Caco-2 (cell line): ENCODE measurements at regions not wholly inside any gene's neighbourhood (a gene's known extent, or its start where the extent isn't known, plus 50 kb on each side); places are given as distances from the start of the nearest gene placed in this dataset.

ENCODE experiments used
- BruUV-seq: library from RNA; stranded (reverse); fragments of 400-500 nt; replicated peaks from 2 replicates; lab custom pipeline; 2021; lab: Mats Ljungman, UMichigan
- CTCF ChIA-PET: fragments of 300-600 bp; sonication (Branson Sonifier 250); formaldehyde crosslinking; loops from one replicate; lab custom pipeline; 2022; ENCODE audit warnings: antibody characterized with exemption; lab: Charles Lee
- POLR2A ChIA-PET: fragments of 300-600 bp; sonication (Branson Sonifier 250); formaldehyde crosslinking; loops from one replicate; lab custom pipeline; 2022; ENCODE audit warnings: antibody characterized with exemption; lab: Charles Lee
- DNase-seq, 2 experiments: peaks; one replicate each; pipeline versions ENCODE4 v3.0.0 to v3.0.0-alpha.2; 2020 to 2022
- H3K27me3 ChIP-seq: replicated peaks from 2 replicates; pipeline ENCODE4 v1.6.0; 2011; ENCODE audit warnings: low read length; ENCODE audit not compliant: control insufficient read depth, insufficient read depth
- H3K36me3 ChIP-seq: 2 replicates; pipeline ENCODE4 v1.5.1; 2011; ENCODE audit warnings: low read length; ENCODE audit not compliant: control insufficient read depth, insufficient read depth
- H3K4me1 ChIP-seq: fragments of 250-450 bp; sonication (Bioruptor Pico); 2 replicates; pipeline ENCODE4 v1.5.1; 2020; ENCODE audit warnings: mild to moderate bottlenecking
- H3K4me3 ChIP-seq: 2 replicates; pipeline ENCODE4 v1.5.1; 2011; ENCODE audit warnings: low read depth, mild to moderate bottlenecking, control low read depth, low read length
- H3K9me3 ChIP-seq: fragments of 250-450 bp; sonication (Bioruptor Pico); 2 replicates; pipeline ENCODE4 v1.5.1; 2020; ENCODE audit warnings: mild to moderate bottlenecking, moderate library complexity
- H3K27ac Mint-ChIP-seq: one replicate; pipeline ENCODE4 v1.8.0; 2022; ENCODE audit warnings: mixed read lengths; ENCODE audit not compliant: unreplicated experiment
- H3K27me3 Mint-ChIP-seq: one replicate; pipeline ENCODE4 v1.8.0; 2022; ENCODE audit warnings: mixed read lengths; ENCODE audit not compliant: insufficient read depth, unreplicated experiment
- H3K36me3 Mint-ChIP-seq: one replicate; pipeline ENCODE4 v1.8.0; 2022; ENCODE audit warnings: mild to moderate bottlenecking, mixed read lengths; ENCODE audit not compliant: insufficient read depth, unreplicated experiment
- H3K4me1 Mint-ChIP-seq: one replicate; pipeline ENCODE4 v1.8.0; 2022; ENCODE audit warnings: low read depth, mixed read lengths; ENCODE audit not compliant: unreplicated experiment
- H3K4me3 Mint-ChIP-seq: one replicate; pipeline ENCODE4 v1.8.0; 2022; ENCODE audit warnings: mild to moderate bottlenecking, moderate library complexity, mixed read lengths; ENCODE audit not compliant: unreplicated experiment
- H3K9me3 Mint-ChIP-seq: one replicate; pipeline ENCODE4 v1.8.0; 2022; ENCODE audit warnings: mixed read lengths; ENCODE audit not compliant: unreplicated experiment
- intact Hi-C: fragments of 100-400 bp; cut with micrococcal nuclease; formaldehyde crosslinking; loops from one replicate; pipeline ENCODE4 v1.10.0; 2022; ENCODE audit not compliant: unreplicated experiment
- TF ChIP-seq, protein P1 (sequence below), 2 experiments: fragments of 200-600 bp in 1 of 2; IDR thresholded peaks; 1 replicate in 1 of 2; 2 replicates in 1 of 2; pipeline versions ENCODE4 v1.5.1 to v1.8.0; 2011 to 2022; ENCODE audit warnings: antibody characterized with exemption in 1 of 2, control low read depth in 1 of 2, inconsistent platforms in 1 of 2, low read depth in 1 of 2, low read length in 1 of 2, mild to moderate bottlenecking in 1 of 2, moderate library complexity in 1 of 2; ENCODE audit not compliant: insufficient read depth in 1 of 2, severe bottlenecking in 1 of 2, unreplicated experiment in 1 of 2

DNA sequence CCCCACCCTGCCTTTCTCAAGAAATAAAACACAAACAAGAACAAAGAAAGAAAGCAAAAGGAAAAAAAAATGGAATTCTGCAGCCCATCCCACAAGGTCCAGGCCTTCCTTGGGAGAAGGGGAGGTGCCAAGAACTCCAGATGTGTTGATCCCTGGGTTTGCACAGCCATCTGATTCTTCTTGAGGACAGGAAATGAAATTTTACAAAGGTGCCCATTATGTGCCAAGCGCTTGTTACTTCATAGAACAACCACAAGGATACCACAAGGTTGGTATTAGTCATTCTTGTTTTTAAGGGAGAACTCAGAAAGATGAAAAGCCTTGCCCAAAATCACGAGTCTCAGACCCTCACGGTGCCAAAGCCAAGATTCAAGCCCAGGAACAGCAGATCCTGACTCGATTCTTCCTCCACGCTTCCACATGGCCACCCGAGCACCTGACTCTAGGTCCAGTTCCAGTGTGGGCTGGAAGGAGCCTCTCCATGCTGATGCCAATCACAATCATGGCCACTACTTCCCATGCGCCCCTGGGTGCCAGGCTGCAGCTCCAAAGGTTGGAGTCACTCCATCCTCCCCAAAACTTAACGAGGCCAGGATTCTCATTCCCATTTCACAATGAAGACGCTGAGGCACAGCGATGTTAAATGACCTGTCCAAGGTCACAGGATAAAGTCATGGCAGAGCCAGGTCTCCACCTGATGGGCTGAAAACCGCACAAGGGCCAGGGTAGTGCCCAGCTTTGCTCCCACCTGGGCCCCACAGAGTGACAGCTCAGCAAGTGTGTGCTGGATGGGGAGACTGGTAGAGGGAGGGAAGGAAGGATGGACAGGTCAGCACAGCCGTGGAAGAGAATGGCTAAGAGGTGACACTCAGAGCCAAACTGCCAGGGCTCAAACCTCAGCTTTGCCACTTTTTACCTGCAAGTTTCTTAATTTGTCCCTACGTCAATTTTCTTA, 66.7 kb upstream of the TOP1 start:
- peaks cover 11% of the 10 kb centered on the region for H3K4me1 ChIP-seq
- Mint-ChIP-seq H3K4me3 (peak overlapping the region; percentile 53), H3K27me3 (peaks cover 3% of the 10 kb centered on the region), H3K9me3 (no peaks in the 10 kb centered on the region), H3K27ac (no peak overlapping the region), H3K36me3 (no peaks in the 10 kb centered on the region), H3K4me1 (peaks cover 10% of the 10 kb centered on the region)
- H3K4me3 ChIP-seq = no peak overlapping the region
- CTCF ChIA-PET = interaction anchor here (0.6 to 3.9 kb wide), 36 partner anchors 9 to 379 kb away, joined by 3 to 60 read pairs (median 5); partner anchors contain the start of genes LPIN3 and MAFB
- POLR2A ChIA-PET = interaction anchor here (1.0 kb wide), 1 partner anchor 29 kb away, joined by 5 read pairs; no protein-coding TSS in a partner anchor
- no peaks in the 10 kb centered on the region for H3K36me3 ChIP-seq
- TF ChIP-seq, protein P1, sequence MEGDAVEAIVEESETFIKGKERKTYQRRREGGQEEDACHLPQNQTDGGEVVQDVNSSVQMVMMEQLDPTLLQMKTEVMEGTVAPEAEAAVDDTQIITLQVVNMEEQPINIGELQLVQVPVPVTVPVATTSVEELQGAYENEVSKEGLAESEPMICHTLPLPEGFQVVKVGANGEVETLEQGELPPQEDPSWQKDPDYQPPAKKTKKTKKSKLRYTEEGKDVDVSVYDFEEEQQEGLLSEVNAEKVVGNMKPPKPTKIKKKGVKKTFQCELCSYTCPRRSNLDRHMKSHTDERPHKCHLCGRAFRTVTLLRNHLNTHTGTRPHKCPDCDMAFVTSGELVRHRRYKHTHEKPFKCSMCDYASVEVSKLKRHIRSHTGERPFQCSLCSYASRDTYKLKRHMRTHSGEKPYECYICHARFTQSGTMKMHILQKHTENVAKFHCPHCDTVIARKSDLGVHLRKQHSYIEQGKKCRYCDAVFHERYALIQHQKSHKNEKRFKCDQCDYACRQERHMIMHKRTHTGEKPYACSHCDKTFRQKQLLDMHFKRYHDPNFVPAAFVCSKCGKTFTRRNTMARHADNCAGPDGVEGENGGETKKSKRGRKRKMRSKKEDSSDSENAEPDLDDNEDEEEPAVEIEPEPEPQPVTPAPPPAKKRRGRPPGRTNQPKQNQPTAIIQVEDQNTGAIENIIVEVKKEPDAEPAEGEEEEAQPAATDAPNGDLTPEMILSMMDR (IDR thresholded peaks at IDR 0.05; ENCODE audit: insufficient read depth in 1 of 2, low read depth in 1 of 2, low read length in 1 of 2, severe bottlenecking in 1 of 2, unreplicated experiment in 1 of 2) = no peak
- no peaks in the 10 kb centered on the region for H3K27me3 ChIP-seq
- peak in 1 of 2 experiments; percentile 34 for DNase-seq
- intact Hi-C loops = loop anchor here (2.0 to 5.0 kb wide), 2 partner anchors 695 to 1693 kb away; no protein-coding TSS in a partner anchor
- BruUV-seq = no TSS peak
- no peaks in the 10 kb centered on the region for H3K9me3 ChIP-seq

DNA sequence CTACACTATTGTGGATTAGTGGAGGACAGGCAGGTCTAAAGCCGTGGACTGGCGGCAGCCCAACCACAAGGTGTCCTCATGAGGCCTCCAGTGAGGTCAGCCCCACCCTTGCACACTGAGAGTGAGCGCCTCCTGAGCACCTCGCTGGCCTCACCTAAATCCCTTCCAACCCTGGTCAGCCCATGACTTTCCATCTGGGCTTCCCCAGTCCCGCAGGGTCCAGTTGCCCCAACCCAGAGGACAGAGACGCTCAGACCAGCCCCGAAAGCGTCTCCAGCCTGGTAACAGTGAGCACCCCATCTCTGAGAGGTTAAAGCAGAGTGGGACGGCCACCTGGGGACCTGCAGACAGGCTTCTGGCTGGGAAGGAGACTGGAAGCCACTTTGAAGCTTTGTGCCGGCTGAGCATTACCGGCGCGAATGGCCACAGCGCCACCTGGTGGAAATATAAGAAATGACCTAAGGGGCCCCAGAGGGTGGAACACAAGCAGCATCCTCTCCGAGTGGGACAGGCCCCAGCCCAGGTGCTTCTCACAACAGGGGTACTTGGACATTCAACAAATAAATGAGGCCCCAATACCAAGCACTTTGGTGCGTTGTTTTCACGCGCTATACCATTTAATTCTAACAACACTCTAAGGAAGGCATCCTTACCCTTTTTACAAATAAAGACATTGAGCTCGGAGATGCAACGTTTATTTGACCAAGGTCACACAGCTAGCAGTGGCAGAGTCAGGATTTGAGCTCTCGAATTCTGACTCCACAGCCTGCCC, 65.7 kb upstream of the TOP1 start:
- peak overlapping the region; percentile 53 for H3K4me3 Mint-ChIP-seq
- H3K27me3 ChIP-seq = no peaks in the 10 kb centered on the region
- no TSS peak for BruUV-seq
- no peaks in the 10 kb centered on the region for H3K36me3 ChIP-seq
- H3K9me3 ChIP-seq = no peaks in the 10 kb centered on the region
- TF ChIP-seq, protein P1 (IDR thresholded peaks at IDR 0.05; ENCODE audit: insufficient read depth in 1 of 2, low read depth in 1 of 2, low read length in 1 of 2, severe bottlenecking in 1 of 2, unreplicated experiment in 1 of 2) = peak; percentile 96 to 99
- H3K4me3 ChIP-seq = peak overlapping the region; percentile 28
- no peak overlapping the region for H3K27ac Mint-ChIP-seq
- no peaks in the 10 kb centered on the region for H3K36me3 Mint-ChIP-seq
- ChIA-PET CTCF (interaction anchor here (0.5 to 3.9 kb wide), 58 partner anchors 9 to 1694 kb away, joined by 3 to 60 read pairs (median 4); partner anchors contain the start of genes LPIN3 and MAFB), POLR2A (interaction anchor here (1.0 kb wide), 1 partner anchor 28 kb away, joined by 5 read pairs; no protein-coding TSS in a partner anchor)
- no peaks in the 10 kb centered on the region for H3K9me3 Mint-ChIP-seq
- H3K4me1 ChIP-seq = peaks cover 11% of the 10 kb centered on the region
- peak; percentile 91 to 96 for DNase-seq
- intact Hi-C loops = loop anchor here (1.0 to 5.0 kb wide), 7 partner anchors 71 to 1694 kb away; no protein-coding TSS in a partner anchor
- peaks cover 3% of the 10 kb centered on the region for H3K27me3 Mint-ChIP-seq
- H3K4me1 Mint-ChIP-seq = peaks cover 10% of the 10 kb centered on the region
